ENCODE measurements at regions not wholly inside any gene's neighbourhood (a gene's known extent, or its start where the extent isn't known, plus 50 kb on each side); places are given as distances from the start of the nearest gene placed in this dataset.

DNA sequence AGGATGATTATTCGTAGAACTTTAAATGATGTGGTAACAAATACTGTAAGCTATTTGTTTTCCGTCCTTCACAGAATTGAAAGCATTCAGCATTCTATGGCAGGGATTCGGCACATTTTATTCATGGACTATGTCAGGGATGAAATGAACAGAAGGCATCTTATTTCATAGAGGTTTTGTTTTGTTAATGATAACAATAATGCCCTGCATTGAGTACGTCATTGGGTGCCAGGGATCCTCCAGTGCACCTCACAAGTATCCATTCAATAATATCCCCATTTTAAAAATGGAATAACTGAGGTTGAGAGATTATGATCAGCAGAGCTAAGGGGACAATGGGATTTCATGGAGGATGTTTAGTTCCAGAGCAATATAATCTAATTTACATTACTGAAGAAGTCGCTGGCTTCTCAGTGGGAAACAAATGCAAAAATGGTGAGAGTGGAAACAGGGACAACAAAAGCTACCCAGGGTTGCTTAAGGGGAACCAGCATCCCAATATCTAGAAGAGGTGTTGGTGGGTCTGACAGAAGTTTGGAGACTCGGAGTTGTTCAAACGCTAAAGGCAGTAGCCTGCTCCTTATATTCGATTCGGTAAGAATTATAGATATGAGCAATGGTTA lies 985.7 kb upstream of the WWC1 start:
- no peak overlapping the region for H3K27ac ChIP-seq
- TF ChIP-seq, protein P1, sequence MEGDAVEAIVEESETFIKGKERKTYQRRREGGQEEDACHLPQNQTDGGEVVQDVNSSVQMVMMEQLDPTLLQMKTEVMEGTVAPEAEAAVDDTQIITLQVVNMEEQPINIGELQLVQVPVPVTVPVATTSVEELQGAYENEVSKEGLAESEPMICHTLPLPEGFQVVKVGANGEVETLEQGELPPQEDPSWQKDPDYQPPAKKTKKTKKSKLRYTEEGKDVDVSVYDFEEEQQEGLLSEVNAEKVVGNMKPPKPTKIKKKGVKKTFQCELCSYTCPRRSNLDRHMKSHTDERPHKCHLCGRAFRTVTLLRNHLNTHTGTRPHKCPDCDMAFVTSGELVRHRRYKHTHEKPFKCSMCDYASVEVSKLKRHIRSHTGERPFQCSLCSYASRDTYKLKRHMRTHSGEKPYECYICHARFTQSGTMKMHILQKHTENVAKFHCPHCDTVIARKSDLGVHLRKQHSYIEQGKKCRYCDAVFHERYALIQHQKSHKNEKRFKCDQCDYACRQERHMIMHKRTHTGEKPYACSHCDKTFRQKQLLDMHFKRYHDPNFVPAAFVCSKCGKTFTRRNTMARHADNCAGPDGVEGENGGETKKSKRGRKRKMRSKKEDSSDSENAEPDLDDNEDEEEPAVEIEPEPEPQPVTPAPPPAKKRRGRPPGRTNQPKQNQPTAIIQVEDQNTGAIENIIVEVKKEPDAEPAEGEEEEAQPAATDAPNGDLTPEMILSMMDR (IDR thresholded peaks at IDR 0.05), result no peak
- no peak for TF ChIP-seq ZFX (IDR thresholded peaks at IDR 0.05; ENCODE audit: borderline replicate concordance)

DNA sequence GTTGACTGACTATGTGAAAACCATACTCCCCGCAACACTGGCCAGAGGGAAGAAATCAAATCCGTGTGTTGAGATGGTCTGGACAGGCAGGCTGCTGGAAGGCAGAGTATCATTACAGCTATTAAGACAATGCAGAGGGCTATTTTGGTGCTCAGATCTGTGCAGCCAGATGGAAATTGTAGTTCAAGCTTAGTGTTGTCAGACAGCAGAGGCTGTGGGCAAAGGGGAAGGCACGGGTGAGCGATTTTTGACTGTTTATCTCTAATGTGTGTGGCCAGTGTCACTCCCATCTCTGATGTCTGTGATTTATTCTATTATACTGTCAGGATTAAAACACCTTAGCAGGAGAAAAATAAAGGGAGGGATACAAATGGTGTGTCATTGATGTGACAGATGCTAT lies 984.4 kb upstream of the WWC1 start:
- H3K27ac ChIP-seq, result no peak overlapping the region
- TF ChIP-seq ZFX (IDR thresholded peaks at IDR 0.05; ENCODE audit: borderline replicate concordance), result no peak
- TF ChIP-seq, protein P1 (IDR thresholded peaks at IDR 0.05), result no peak

DNA sequence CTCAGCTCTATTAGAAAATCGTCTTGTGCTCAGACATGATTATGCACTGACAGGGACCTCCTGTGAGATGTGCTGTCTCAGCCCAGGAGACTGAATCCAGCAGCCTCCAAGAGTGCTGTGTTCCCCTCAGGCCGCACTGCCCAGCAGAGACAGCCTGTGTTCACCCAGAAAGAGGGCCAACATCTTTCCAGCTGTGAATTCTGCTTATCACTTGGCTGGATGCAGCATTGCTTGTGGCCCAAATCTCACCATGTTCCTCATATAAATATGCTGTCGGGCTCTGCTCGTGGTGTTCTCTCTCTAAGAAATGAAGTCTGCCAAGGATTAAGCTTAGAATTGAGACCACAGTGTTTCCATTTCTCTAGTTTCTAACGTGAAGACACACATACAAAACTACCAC lies 983.0 kb upstream of the WWC1 start:
- H3K27ac ChIP-seq, result no peak overlapping the region
- TF ChIP-seq, protein P1 (IDR thresholded peaks at IDR 0.05), result no peak
- no peak for TF ChIP-seq ZFX (IDR thresholded peaks at IDR 0.05; ENCODE audit: borderline replicate concordance)

DNA sequence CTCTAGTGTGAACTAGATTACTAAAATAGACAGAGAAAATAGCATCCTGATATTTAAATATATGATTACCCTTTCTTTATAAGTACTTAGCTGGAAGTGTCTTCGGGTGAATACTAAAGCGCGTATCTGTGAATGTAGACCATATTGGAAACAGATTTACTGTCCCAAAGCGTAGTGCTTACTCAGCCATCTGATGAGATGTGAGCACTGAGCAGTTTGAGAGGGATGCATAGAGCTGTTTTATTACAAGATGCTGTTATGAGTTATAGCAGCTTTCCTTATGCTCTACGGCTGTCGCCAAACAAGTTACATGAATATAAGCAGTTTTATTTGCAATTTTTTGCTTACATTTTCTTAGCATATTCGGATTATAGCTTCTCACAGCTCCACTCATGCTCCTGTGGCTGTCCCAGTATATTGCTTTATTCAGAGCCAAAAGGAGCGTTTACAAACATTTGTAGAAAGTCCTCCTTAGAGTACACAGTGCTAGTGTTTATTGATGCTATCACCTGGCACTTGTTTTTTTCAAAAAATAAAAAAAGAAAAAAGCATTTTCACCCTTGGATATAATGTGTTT lies 981.4 kb upstream of the WWC1 start:
- TF ChIP-seq, protein P1 (IDR thresholded peaks at IDR 0.05), result no peak
- TF ChIP-seq ZFX (IDR thresholded peaks at IDR 0.05; ENCODE audit: borderline replicate concordance), result no peak
- H3K27ac ChIP-seq, result no peak overlapping the region

DNA sequence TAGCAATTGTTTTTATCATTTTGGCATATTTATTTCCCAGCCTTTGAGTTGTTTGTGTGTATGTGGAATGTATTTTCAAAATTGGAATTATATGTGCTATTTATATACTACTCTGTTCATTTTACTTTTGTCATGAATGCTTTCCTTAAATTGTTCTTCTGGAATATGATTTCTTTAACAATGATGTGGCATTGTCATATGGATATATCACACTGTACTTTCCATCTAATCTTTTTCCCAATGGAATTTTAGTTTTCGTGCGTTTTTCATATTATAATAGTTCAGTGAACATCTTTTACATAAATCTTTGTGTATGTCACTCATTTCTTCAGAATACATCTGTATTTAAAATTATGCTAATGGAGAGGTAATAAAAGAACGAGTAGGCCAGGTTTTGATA lies 980.1 kb upstream of the WWC1 start:
- H3K27ac ChIP-seq, result no peak overlapping the region
- TF ChIP-seq, protein P1 (IDR thresholded peaks at IDR 0.05), result no peak
- TF ChIP-seq ZFX (IDR thresholded peaks at IDR 0.05; ENCODE audit: borderline replicate concordance), result no peak

DNA sequence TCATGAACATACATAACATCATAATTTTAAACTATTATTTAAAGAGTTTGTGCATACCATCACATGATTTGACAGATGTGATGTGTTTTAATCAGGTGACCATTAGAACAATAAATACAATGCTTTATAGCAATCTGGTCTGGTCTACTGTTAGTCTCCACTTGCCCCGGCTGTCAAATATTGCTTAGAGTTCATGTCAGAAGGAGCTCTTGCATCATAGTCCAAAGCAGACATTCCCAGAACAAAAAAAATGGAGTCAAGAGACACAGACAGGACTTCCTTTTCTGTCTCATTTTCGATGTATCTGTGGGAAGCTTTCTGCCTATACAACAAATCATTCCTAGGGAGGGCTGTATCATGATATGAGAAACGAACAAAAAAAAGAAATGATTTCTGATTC lies 979.2 kb upstream of the WWC1 start:
- TF ChIP-seq, protein P1 (IDR thresholded peaks at IDR 0.05), result no peak
- TF ChIP-seq ZFX (IDR thresholded peaks at IDR 0.05; ENCODE audit: borderline replicate concordance), result no peak
- H3K27ac ChIP-seq, result no peak overlapping the region

DNA sequence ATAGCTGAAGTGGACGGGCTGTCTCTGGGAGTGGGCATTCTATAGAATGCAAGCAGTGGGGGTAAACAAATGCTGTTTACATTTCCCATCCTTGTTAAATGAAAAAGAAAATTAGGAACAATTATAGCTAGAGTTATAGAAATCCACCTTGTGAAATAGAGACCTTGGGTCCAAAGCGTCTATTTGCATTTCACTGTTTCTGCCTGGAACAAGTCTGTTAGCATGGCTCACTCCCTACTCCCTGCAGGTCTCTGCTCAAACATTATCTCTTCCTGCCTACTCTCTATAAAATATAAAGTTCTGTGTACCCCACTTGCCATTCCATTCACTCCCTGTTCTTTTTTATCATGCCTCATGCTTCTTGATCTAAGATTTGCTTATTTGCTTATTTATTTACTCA lies 975.7 kb upstream of the WWC1 start:
- H3K27ac ChIP-seq, result no peak overlapping the region

More for the DNA sequence above, 975.7 kb upstream of the WWC1 start:
- TF ChIP-seq, protein P1 (IDR thresholded peaks at IDR 0.05), result no peak
